ENCODE measurements at regions not wholly inside any gene's neighbourhood (a gene's known extent, or its start where the extent isn't known, plus 50 kb on each side); places are given as distances from the start of the nearest gene placed in this dataset.

DNA sequence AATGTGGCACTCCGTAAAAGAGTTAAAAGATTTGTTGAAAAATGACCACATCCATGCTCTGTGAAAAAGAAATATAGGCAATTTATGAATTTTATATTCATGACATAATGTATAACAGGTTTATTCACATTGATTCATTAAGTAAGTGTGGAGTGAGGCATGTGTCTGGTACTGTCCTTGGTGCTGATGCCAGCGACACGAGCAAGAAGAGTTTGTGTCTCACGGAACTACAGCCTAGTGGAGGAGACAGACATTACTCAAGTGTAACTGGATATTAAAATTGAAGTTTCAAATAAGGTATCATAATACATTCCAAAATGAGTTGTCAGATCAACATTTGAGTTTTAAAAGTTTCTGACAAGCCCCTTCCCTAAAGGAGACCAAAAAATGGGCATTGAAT is 122.7 kb upstream of the PRNP start:
- TF ChIP-seq EZH2 (IDR thresholded peaks at IDR 0.05), result no peak
- TF ChIP-seq, protein P1, sequence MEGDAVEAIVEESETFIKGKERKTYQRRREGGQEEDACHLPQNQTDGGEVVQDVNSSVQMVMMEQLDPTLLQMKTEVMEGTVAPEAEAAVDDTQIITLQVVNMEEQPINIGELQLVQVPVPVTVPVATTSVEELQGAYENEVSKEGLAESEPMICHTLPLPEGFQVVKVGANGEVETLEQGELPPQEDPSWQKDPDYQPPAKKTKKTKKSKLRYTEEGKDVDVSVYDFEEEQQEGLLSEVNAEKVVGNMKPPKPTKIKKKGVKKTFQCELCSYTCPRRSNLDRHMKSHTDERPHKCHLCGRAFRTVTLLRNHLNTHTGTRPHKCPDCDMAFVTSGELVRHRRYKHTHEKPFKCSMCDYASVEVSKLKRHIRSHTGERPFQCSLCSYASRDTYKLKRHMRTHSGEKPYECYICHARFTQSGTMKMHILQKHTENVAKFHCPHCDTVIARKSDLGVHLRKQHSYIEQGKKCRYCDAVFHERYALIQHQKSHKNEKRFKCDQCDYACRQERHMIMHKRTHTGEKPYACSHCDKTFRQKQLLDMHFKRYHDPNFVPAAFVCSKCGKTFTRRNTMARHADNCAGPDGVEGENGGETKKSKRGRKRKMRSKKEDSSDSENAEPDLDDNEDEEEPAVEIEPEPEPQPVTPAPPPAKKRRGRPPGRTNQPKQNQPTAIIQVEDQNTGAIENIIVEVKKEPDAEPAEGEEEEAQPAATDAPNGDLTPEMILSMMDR (IDR thresholded peaks at IDR 0.05 in 2 of 3, conservative IDR thresholded peaks at IDR 0.05 in 1 of 3; ENCODE audit: borderline replicate concordance in 1 of 3, insufficient read depth in 1 of 3, low read depth in 2 of 3, low read length in 2 of 3), result peak in 2 of 3 experiments; percentile 5 to 23; a peak in 1 of 6 replicates
- no peak for TF ChIP-seq SIN3A (IDR thresholded peaks at IDR 0.05; ENCODE audit: low read depth)
- no peak for TF ChIP-seq POLR2AphosphoS5 (IDR thresholded peaks at IDR 0.05; ENCODE audit: low read depth, low read length)
- TF ChIP-seq POLR2A (IDR thresholded peaks at IDR 0.05; ENCODE audit: borderline replicate concordance, extremely low read depth, insufficient read depth, insufficient read length), result no peak
- TF ChIP-seq, protein P2, sequence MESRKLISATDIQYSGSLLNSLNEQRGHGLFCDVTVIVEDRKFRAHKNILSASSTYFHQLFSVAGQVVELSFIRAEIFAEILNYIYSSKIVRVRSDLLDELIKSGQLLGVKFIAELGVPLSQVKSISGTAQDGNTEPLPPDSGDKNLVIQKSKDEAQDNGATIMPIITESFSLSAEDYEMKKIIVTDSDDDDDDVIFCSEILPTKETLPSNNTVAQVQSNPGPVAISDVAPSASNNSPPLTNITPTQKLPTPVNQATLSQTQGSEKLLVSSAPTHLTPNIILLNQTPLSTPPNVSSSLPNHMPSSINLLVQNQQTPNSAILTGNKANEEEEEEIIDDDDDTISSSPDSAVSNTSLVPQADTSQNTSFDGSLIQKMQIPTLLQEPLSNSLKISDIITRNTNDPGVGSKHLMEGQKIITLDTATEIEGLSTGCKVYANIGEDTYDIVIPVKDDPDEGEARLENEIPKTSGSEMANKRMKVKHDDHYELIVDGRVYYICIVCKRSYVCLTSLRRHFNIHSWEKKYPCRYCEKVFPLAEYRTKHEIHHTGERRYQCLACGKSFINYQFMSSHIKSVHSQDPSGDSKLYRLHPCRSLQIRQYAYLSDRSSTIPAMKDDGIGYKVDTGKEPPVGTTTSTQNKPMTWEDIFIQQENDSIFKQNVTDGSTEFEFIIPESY (IDR thresholded peaks at IDR 0.05; ENCODE audit: extremely low read depth, insufficient replicate concordance, low read length), result no peak
- TF ChIP-seq, protein P3, sequence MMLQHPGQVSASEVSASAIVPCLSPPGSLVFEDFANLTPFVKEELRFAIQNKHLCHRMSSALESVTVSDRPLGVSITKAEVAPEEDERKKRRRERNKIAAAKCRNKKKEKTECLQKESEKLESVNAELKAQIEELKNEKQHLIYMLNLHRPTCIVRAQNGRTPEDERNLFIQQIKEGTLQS (IDR thresholded peaks at IDR 0.05), result no peak
